DLD1 (cell line): ENCODE measurements at regions not wholly inside any gene's neighbourhood (a gene's known extent, or its start where the extent isn't known, plus 50 kb on each side); places are given as distances from the start of the nearest gene placed in this dataset.
"Not testable (repeated sequence)": the region's sequence is repeated elsewhere in the genome, so short reads cannot be mapped to it uniquely, and the experiment has no call there.

Experiments
- in situ Hi-C: cut with HindIII; loops from 2 replicates; pipeline ENCODE4 v1.10.0; 2017; ENCODE audit warnings: low sequenced_read_pairs

- in situ Hi-C loops: no loop called here
Measured at GRCh38 chr13:31512331-31512730, 227.0 kb upstream of the RXFP2 start.

DNA sequence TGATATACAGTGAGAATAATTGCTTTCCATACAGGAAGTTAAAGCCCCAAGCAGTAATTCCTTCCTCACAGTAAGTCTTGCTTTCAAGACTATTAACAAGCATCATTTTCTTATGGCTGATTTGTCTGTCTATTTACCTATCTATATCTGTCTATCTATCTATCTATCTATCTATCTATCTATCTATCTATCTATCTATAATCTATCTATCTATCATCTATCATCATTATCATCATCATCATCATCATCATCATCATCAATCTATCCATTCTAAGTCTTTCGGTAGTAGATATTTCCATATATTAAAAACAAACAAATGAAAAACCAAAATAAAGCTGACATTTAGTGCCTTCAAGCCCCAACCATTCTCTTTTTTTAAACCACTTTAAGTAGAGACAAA is 224.4 kb upstream of the RXFP2 start:
- in situ Hi-C loops: no loop called here

- in situ Hi-C loops: no loop called here
Measured at GRCh38 chr13:31515427-31515826, 223.9 kb upstream of the RXFP2 start.

DNA sequence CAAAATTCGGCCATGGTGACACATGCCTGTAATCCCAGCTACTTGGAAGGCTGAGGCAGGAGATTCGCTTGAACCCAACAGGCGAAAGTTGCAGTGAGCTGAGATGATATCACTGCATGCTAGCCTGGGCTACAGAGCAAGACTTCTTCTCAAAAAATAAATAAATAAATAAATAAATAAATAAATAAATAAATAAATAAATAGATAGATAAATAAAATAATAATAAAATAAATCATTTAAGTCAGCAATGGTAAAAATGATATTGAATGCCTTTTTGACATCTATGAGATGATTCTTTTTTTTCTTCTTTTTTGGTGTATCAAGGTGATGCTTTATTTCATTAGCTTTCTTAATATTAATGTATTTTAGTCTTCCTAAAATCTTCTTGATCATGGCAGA is 221.7 kb upstream of the RXFP2 start:
- in situ Hi-C loops: no loop called here

DNA sequence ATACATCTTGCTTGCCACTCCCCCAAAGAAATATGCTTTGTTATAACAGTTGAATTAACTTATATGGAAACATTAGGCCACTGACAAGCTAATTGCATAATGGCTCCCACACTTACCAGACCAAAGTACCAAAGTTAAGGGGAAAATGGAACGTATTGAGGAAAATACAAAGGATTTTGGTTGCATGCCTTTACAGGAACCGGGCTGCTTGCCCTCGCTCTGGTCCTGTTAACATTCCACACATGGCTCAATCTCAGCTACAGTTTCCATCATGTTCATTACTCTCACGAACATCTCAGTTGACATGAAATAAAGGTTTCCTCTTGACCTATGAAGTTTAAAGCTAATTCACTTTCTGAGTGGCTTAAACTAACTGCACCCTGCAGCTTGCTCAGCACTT is 220.7 kb upstream of the RXFP2 start:
- in situ Hi-C loops: no loop called here

- in situ Hi-C loops: no loop called here
Measured at GRCh38 chr13:31521435-31521834, 217.9 kb upstream of the RXFP2 start.

DNA sequence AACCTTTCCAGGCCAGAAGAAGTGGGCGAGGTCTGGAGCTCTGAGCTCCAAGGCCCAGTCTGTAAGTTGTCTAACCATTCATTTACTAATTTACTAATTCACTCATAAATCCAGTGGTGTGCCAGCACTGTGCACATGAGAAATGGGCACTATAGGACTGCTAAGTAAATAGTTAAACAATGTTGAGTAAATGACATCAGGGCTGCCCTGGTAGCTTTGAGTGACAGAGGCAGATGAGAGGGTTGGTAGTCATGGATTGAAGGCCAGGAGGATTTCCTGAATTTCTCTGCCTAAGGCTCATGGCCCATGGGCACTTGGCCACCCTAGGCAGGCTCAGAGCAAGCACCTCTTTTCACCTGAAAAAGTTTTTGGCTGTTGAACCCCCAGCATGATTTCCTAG is 216.9 kb upstream of the RXFP2 start:
- in situ Hi-C loops: no loop called here

DNA sequence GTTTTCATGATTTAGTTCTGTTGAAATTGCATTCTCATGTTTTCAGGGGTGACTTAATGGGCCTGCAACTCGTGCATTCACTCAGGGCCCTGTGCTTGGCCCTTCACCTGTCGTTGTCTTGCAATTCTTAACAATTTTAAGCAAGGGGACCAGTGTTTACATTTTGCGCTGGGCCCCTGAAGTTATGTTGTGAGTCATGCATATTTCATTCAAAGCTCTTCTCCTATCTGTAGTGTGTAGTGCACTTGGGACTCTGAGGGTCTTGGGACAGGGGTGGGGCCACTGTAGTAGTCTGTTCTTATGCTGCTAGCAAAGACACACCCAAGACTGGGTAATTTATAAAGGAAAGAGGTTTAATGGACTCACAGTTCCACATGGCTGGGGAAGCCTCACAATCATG is 211.2 kb upstream of the RXFP2 start:
- in situ Hi-C loops: no loop called here

DNA sequence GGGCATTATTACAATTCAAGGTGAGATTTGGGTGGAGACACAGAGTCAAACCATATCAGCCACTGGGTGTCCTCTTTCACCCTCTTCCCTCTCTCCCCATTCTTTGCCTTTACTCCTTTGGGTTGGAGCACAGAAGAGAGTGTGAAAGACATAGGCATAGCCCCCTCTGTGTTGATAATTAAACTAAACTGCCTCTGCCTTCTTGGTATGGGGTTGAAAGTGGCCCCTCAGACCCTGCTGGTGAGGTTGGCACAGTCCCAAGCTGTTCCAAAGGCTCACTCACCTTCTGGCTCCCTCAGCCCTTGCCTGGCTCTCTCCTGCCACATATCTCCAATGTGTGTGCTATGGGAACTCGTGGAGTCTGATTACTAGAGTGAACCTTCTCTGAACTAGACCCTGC is 210.6 kb upstream of the RXFP2 start:
- in situ Hi-C loops: no loop called here

GRCh38 chr13:31530922-31531321 is 208.4 kb upstream of the RXFP2 start:
- in situ Hi-C loops: no loop called here

DNA sequence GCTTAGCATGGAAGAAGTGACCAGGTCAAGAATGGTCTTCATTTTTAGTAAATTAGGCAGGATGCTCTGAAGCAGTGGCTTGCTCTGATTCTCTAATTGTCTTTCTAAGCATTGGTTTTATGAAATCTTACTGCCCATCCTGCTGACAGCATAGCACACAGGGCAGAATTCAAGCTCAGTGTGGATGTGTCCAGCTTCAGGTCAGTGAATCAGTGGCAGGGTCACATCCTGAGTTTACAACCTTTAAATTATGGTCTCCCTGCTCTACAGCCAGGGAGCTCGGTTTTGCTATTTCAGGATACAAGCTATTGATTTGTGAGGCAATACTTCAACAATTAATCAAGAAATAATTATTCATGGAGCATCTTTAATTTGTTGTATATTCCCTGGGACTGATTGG is 202.3 kb upstream of the RXFP2 start:
- in situ Hi-C loops: no loop called here

DNA sequence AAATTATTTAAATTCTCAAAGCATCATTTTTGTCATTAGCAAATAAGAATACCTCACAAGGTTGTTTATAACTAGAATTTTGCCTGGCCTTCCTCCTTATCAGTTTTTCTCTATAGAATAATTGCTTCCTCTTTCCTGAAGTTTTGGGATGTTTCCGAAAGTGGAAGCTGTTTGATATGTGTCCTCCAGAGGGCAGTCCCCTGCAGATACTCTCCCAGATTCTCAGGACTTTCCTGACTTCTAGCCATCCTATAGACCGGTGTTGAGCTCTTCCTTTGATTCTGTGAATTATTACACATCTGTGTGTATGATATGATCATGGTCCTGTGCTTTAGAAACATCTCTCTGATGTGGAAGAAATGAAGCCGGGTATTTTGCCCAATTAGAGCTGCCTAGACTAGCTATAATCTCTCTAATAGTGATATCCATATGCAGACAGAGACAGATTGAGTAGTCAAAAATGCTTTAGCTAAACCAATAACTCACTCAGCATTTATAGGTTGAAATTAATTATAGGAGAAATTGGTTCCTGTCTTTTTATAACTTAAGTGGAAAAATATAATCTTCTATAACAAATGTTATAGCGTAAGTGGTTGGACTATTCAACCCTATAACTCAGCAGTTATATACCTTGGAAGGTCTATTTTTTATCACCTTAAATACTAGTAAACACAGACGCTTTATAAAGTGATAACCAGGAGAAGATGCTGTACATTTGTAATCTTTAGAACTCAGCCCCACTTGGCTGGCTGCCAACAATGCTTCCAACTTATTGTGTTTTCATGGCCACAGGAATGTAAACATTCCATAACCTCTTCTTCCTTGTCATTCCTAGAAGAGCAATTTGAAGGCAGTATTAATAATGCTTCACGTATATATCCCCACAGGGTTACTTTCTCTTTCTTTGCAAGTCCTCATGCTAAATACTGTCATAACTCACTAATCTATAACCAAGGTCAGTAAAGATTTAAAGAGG is 201.0 kb upstream of the RXFP2 start:
- in situ Hi-C loops: no loop called here

DNA sequence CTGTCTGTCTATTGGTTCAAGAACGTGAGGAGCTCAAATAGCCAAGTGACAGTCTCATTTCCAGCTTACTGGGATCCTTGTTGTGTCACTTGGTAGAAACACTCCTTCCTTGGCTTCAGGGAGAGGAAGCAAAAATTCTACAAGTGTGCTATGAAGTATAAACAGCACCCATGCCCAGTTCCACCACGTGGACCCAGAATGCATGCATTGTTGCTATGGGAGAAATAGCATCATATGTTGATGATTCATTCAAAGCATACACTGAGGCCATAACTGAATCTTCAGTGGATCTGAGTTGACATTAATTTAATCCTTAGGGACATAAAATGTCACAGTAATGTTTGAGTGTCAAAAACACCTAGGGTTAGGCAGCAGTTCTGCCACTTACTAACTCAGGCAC is 199.0 kb upstream of the RXFP2 start:
- in situ Hi-C loops: no loop called here

DNA sequence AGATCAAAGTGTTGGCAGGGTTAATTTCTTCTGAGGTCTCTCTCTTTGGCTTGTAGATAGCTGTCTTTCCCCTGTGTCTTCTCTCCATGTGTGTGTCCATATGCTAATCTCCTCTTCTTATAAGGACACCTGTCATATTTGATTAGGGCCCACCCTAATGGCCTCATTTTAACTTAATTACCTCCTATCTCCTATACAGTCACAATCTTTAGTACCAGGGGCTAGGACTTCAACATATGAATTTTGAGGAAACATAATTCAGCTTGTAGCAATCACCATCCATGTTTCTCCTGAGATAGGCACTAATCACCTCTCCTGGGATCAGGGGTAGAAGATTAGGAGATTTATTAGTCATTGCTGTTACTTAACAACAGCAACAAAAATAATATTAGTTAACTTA is 196.1 kb upstream of the RXFP2 start:
- in situ Hi-C loops: no loop called here

GRCh38 chr13:31545616-31546015 is 193.7 kb upstream of the RXFP2 start:
- in situ Hi-C loops: no loop called here

DNA sequence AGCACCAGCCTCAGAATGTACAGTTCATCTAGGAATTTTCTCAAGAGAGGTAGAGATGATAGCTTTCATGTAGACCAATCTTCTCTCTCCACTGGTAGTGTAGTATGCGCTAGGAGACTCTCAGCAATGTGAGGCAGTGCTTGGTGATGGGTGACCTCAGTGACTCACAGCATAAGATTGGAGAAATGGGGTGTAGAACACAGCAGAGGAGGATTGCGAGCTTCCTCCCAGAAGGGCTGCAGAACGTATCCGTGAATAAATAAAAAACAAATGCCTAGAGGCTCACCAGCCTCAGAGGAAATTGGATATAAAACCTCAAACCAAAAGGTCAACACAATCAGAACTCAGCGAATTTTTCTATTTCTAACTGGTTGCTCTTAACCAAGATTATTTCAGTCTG is 182.9 kb upstream of the RXFP2 start:
- in situ Hi-C loops: no loop called here

- in situ Hi-C loops: not testable (repeated sequence)
Measured at GRCh38 chr13:31584221-31584620, 155.1 kb upstream of the RXFP2 start.

- in situ Hi-C loops: no loop called here
Measured at GRCh38 chr13:31587698-31588266, 151.5 kb upstream of the RXFP2 start.

- in situ Hi-C loops: no loop called here
Measured at GRCh38 chr13:31588316-31588715, 151.0 kb upstream of the RXFP2 start.

DNA sequence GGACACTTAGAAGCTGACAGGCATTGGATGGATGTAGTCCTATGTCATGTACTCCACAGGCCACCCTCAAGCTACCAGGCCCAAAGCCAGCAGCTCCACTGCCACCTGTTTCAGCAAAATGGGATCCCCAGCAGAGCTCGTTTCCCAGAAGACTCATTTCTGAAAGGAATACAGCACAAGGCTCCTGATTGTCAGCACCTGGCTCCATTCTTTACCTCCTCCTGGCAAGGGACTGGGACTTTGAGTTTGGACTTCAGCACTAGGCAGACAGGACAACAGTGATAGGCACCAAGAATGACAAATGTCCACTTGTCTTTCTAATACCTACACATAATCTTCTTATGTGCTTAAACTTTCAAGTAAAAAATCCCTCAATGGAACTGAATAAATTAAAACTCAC is 150.4 kb upstream of the RXFP2 start:
- in situ Hi-C loops: no loop called here

GRCh38 chr13:31591642-31592233 is 147.6 kb upstream of the RXFP2 start:
- in situ Hi-C loops: no loop called here

DNA sequence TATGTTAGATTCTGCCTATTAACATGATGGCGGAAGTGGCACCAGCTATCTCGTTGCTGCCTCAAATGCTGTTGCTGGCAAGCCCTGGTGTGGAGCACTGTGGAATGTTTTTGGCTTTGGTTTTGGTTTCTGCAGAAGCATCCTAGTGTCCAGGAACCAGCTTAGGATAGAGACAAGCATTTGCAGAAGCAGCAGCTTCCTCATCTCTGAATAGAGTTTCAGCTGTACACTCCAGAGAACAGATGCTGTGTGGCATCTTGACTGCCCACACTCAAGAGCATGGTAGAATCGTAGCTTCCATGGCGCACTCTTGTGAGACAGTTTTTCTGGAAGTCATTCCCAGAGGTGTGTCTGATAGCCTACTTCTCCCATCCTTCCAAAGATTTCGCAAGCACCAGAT is 145.3 kb upstream of the RXFP2 start:
- in situ Hi-C loops: no loop called here
